GM18861 (cell line): ENCODE measurements at regions not wholly inside any gene's neighbourhood (a gene's known extent, or its start where the extent isn't known, plus 50 kb on each side); places are given as distances from the start of the nearest gene placed in this dataset.
"Not testable (repeated sequence)": the region's sequence is repeated elsewhere in the genome, so short reads cannot be mapped to it uniquely, and the experiment has no call there.

Experiments used
- ATAC-seq: cut with Tn5 transposase; IDR thresholded peaks from one replicate; pipeline ENCODE4 v1.9.1; 2021; ENCODE audit not compliant: unreplicated experiment

- no peak for ATAC-seq
Measured at GRCh38 chr20:22732751-22733150, 148.4 kb upstream of the FOXA2 start.

GRCh38 chr20:22734946-22735647 lies 150.7 kb upstream of the FOXA2 start:
- ATAC-seq: not testable (repeated sequence)

GRCh38 chr20:22740829-22741228 lies 156.5 kb upstream of the FOXA2 start:
- no peak for ATAC-seq

GRCh38 chr20:22744341-22745193 lies 160.2 kb upstream of the FOXA2 start:
- ATAC-seq: no peak

GRCh38 chr20:22745194-22745500 lies 160.8 kb upstream of the FOXA2 start:
- no peak for ATAC-seq

GRCh38 chr20:22746957-22747356 lies 162.6 kb upstream of the FOXA2 start:
- no peak for ATAC-seq

- ATAC-seq: no peak
Measured at GRCh38 chr20:22752324-22752723, 168.0 kb upstream of the FOXA2 start.

GRCh38 chr20:22757424-22758183 lies 173.2 kb upstream of the FOXA2 start:
- ATAC-seq: no peak

GRCh38 chr20:22758815-22759214 lies 174.4 kb upstream of the FOXA2 start:
- ATAC-seq: no peak

- ATAC-seq: no peak
Measured at GRCh38 chr20:22762576-22763256, 178.3 kb upstream of the FOXA2 start.

GRCh38 chr20:22763257-22763906 lies 179.0 kb upstream of the FOXA2 start:
- no peak for ATAC-seq

GRCh38 chr20:22768266-22769178 lies 184.2 kb upstream of the FOXA2 start:
- no peak for ATAC-seq

- ATAC-seq: no peak
Measured at GRCh38 chr20:22770241-22770800, 185.9 kb upstream of the FOXA2 start.

GRCh38 chr20:22771706-22772105 lies 187.3 kb upstream of the FOXA2 start:
- no peak for ATAC-seq

GRCh38 chr20:22773344-22773743 lies 189.0 kb upstream of the FOXA2 start:
- ATAC-seq: no peak

- no peak for ATAC-seq
Measured at GRCh38 chr20:22775256-22775655, 190.9 kb upstream of the FOXA2 start.

GRCh38 chr20:22775671-22776139 lies 191.3 kb upstream of the FOXA2 start:
- no peak for ATAC-seq

- no peak for ATAC-seq
Measured at GRCh38 chr20:22776369-22776768, 192.0 kb upstream of the FOXA2 start.

- ATAC-seq: no peak
Measured at GRCh38 chr20:22779878-22780277, 195.5 kb upstream of the FOXA2 start.
